GM19468 (cell line): ENCODE measurements at regions not wholly inside any gene's neighbourhood (a gene's known extent, or its start where the extent isn't known, plus 50 kb on each side); places are given as distances from the start of the nearest gene placed in this dataset.

Experiments
- ATAC-seq: cut with Tn5 transposase; IDR thresholded peaks from one replicate; pipeline ENCODE4 v1.9.1; 2021; ENCODE audit warnings: mild to moderate bottlenecking, moderate library complexity, moderate number of reproducible peaks; ENCODE audit not compliant: unreplicated experiment; ENCODE audit errors: extremely low read depth

- no peak for ATAC-seq
Observed at GRCh38 chr7:121475806-121476205, 79.7 kb upstream of the FAM3C start.

DNA sequence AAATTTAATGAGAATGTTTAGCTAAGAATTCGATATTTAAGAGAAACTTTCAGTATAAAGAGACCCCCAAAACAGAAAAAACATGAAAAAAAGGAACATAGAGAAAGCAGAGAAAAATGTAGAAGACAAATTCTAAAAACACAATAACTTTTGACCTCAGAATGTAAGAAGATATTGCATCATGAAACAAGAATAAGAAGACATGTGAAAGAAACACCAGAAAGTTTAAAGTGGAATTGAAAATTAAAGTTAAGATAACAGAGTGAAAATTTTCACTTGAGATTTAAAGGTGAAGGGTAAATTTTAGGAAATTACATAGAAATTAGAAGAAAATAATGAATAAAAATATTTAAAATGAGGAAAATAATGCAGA is 78.2 kb upstream of the FAM3C start:
- no peak for ATAC-seq

- ATAC-seq: no peak
Observed at GRCh38 chr7:121473645-121474300, 77.7 kb upstream of the FAM3C start.

DNA sequence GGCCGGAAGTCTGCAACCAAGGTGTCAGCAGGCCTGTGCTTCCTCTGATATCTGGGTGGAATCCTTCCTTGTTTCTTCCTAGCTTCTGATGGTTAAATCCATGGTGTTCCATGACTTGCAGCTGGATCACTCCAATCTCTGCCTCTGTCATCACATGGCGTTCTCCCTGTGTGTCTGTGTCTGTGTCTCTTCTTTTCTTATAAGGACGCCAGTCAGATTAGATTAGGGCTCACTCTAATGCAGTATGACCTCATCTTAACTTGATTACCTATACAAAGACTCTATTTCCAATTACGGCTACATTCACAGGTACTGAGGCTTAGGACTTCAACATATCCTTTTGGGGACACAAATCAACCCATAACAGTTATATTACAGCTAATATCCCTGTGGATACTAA is 70.3 kb upstream of the FAM3C start:
- no peak for ATAC-seq

GRCh38 chr7:121459148-121459547 is 63.0 kb upstream of the FAM3C start:
- no peak for ATAC-seq

- no peak for ATAC-seq
Observed at GRCh38 chr7:121456785-121457359, 60.8 kb upstream of the FAM3C start.

DNA sequence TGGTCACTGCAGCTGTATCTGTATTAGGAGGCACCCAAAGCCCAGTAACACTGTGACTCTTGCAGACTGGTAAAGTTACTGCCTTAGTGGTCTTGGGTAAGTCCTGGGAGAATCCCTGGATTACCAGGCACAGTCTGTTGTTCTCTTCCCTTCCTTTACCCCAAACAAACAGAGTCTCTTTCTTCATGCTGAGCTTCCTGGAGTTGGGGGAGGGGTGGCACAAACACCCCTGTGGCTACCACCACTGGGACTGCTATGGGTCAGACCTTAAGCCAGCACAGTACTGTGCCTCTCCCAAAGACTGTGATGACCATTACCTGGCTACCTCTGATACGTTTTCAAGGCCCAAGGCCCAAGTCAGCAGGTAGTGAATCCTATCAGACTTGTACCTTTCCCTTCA is 59.9 kb upstream of the FAM3C start:
- ATAC-seq: no peak

- no peak for ATAC-seq
Observed at GRCh38 chr7:121452389-121452788, 56.3 kb upstream of the FAM3C start.

GRCh38 chr7:121451367-121452094 is 55.4 kb upstream of the FAM3C start:
- no peak for ATAC-seq

DNA sequence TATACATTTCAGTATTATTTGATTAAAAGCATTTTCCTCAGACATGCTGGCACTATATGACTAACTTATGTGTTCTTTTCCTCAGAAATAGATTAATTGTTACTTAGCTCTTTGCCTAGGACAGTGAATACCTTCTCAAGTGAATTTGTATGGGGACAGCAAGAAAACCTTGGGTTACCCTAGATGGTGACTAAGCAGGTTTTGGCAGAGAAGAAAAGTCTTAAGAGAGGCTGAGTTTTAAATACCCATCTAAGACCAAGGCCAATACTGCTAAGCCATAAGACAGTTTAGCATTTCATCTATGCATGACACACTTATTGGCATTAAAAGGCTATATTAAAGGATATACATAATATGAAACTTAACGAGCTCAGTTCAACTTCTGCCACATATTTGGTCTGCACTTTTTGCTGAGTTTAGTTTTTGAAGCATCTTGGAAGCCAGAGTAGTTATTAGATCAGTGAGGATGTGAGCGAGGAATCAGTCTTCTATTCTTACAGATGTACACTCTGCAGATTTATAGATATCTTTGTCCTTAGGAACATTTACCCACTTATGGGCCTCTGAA is 54.6 kb upstream of the FAM3C start:
- ATAC-seq: no peak

DNA sequence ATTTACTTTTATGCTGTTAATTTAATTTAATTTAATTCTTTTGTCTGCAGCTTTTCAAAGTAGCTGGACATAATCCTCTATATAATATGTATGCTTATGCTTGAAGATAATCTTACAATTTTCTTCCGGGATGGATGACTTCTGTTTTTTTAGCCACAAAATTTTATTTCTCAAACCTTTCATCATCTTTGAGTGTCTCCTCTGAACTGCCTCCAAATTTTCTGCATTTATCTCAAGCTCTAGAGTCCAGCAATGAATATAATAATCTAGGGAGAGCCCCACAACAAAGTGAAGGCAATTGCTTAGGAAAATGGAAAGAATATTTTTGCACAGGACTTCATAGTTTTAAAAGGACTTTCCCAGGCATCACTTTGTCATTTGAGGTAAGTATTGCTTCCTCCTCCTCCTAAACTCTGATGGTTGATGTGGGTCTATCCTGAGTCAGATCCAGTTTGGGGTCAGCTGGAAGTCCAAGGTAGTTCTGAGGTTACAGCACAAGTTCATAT is 53.7 kb upstream of the FAM3C start:
- ATAC-seq: no peak

DNA sequence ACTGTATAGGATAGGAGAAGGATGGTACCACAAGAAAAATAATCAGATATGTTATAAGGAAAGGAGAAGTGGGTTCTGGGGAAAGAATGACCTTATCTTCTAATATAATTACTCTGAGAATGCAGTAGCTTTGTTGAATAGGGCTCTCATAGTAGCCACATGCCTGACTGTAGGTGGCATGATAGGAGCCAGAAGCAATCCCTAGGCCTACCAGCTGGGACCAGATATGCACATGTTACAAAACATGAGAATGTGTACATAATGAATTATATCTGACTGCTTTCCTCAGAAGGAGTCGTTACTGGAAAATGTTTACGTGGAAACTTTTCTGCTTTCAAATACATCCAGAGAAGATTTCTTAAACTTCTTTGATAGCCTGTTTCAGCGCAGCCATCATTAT is 53.2 kb upstream of the FAM3C start:
- ATAC-seq: no peak

DNA sequence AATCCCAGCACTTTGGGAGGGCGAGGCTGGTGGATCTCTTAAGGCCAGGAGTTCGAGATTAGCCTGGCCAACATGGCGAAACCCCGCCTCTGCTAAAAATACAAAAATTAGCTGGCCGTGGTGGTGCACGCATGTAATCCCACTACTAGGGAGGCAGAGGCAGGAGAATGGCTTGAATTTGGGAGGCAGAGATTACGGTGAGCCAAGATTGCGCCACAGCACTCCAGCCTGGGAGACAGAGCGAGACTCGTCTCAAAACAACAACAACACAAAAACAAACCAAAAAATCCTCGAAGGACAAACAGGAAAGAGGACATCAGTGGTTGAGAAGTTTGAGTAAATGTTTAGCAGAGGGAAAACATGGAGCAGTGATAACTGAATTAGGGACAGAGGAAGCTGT is 52.3 kb upstream of the FAM3C start:
- ATAC-seq: no peak

DNA sequence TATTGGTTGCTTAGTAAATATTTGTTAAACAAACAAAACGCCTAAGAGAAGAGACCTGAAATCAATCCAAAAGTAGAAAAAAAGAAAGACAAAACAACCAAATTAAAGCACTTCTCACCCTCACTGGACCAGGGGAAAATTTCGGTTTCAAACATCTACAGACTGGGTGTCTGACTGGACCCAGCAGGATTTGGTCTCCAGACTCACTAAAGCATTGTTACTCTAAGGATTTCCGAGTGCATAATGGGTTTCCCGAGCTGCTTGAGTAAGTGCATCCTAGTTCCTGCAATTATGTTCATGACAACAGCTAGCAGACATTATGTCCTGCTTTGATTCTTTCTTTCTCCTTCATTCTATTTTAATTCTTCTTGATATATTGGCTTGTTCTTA is 51.8 kb upstream of the FAM3C start:
- no peak for ATAC-seq

- no peak for ATAC-seq
Observed at GRCh38 chr7:121447243-121447910, 51.3 kb upstream of the FAM3C start.

GRCh38 chr7:121446526-121446925 is 50.4 kb upstream of the FAM3C start:
- ATAC-seq: no peak
